WERI-Rb-1 (cell line): ENCODE measurements at regions not wholly inside any gene's neighbourhood (a gene's known extent, or its start where the extent isn't known, plus 50 kb on each side); places are given as distances from the start of the nearest gene placed in this dataset.

Source experiments
- DNase-seq: peaks from one replicate; pipeline ENCODE4 v3.0.0-alpha.2; 2020
- H3K27ac ChIP-seq: fragments of 250-450 bp; sonication (Bioruptor Pico); 2 replicates; pipeline ENCODE4 v1.5.1; 2020; ENCODE audit warnings: mild to moderate bottlenecking, moderate library complexity
- H3K27me3 ChIP-seq: fragments of 250-450 bp; sonication (Bioruptor Pico); 2 replicates; pipeline ENCODE4 v1.5.1; 2021; ENCODE audit warnings: mild to moderate bottlenecking, low read depth, moderate library complexity; ENCODE audit not compliant: insufficient read depth, severe bottlenecking
- H3K36me3 ChIP-seq: fragments of 250-450 bp; sonication (Bioruptor Pico); 2 replicates; pipeline ENCODE4 v1.5.1; 2020; ENCODE audit warnings: mild to moderate bottlenecking, moderate library complexity
- H3K4me3 ChIP-seq: 2 replicates; pipeline ENCODE4 v1.5.1; 2011; ENCODE audit warnings: low read depth, mild to moderate bottlenecking, control low read depth, low read length
- H3K9me3 ChIP-seq: fragments of 250-450 bp; sonication (Bioruptor Pico); 2 replicates; pipeline ENCODE4 v1.5.1; 2021; ENCODE audit warnings: mild to moderate bottlenecking, moderate library complexity; ENCODE audit not compliant: severe bottlenecking
- CTCF ChIP-seq: IDR thresholded peaks from 2 replicates; pipeline ENCODE4 v1.5.1; 2011; ENCODE audit warnings: low read depth, mild to moderate bottlenecking, control low read depth, inconsistent platforms, low read length

DNA sequence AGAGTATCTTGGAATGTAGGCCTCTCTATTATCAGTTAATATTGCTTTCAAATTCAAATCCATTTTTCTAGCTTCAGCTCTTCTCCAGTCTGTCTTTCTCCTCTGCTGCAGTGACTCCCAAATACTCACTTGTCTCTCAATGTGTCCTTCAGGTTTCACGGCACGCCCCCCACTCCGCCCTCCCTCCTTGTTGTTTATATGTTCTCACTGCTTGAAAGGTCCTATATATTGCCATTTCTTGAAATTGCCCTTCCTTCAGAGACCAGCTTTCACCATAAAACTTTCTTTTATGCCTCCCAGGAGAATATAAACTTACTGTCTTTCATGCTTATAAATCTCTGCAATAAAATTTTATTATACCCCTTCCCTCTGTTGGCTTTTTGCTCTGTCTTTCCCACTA, 668.2 kb downstream of the CCSER2 start:
- DNase-seq, result no peak
- H3K27ac ChIP-seq, result no peak overlapping the region
- TF ChIP-seq CTCF, result no peak

GRCh38 chr10:84997870-84998269, 669.5 kb downstream of the CCSER2 start:
- no peak for DNase-seq
- Histone ChIP-seq H3K36me3 (no peaks in the 10 kb centered on the region), H3K27me3 (no peaks in the 10 kb centered on the region), H3K4me3 (no peak overlapping the region), H3K9me3 (no peaks in the 10 kb centered on the region), H3K27ac (no peak overlapping the region)
- TF ChIP-seq CTCF, result no peak

More for the DNA sequence above, 668.2 kb downstream of the CCSER2 start:
- Histone ChIP-seq H3K36me3 (no peaks in the 10 kb centered on the region), H3K9me3 (no peaks in the 10 kb centered on the region), H3K4me3 (no peak overlapping the region), H3K27me3 (no peaks in the 10 kb centered on the region)

DNA sequence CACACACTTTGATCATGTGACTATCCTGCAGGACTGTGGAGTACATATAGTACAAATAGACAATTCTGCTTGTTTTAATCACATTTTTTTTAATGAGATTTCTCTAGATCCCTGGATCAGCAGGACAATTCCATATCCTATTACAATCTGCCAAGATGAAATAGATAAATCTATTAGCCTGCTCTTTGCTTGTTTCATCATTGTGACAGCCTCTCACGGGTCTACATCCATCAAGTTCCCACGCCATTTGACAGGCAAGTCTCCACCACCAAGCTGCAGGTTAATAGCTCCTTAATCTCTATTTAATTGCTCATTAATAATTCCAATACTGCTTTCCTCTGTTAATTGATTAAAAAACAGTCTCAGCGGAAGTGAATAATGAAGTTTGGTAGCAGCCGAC, 671.5 kb downstream of the CCSER2 start:
- Histone ChIP-seq H3K27me3 (no peaks in the 10 kb centered on the region), H3K9me3 (no peaks in the 10 kb centered on the region), H3K27ac (no peak overlapping the region), H3K36me3 (no peaks in the 10 kb centered on the region), H3K4me3 (no peak overlapping the region)
- peak; percentile 15 for DNase-seq
- no peak for TF ChIP-seq CTCF

- Histone ChIP-seq H3K27ac (no peak overlapping the region), H3K36me3 (no peaks in the 10 kb centered on the region), H3K4me3 (no peak overlapping the region), H3K27me3 (no peaks in the 10 kb centered on the region), H3K9me3 (no peaks in the 10 kb centered on the region)
- DNase-seq, result no peak
- TF ChIP-seq CTCF, result no peak
These were observed 674.7 kb downstream of the CCSER2 start for GRCh38 chr10:85003083-85003482.

- no peak for TF ChIP-seq CTCF
- DNase-seq, result peak; percentile 9
- H3K9me3 ChIP-seq, result no peaks in the 10 kb centered on the region
- no peaks in the 10 kb centered on the region for H3K27me3 ChIP-seq
- no peak overlapping the region for H3K27ac ChIP-seq
- no peak overlapping the region for H3K4me3 ChIP-seq
- no peaks in the 10 kb centered on the region for H3K36me3 ChIP-seq
These were observed 680.2 kb downstream of the CCSER2 start for GRCh38 chr10:85008488-85009184.

GRCh38 chr10:85012305-85012704, 683.9 kb downstream of the CCSER2 start:
- no peak for TF ChIP-seq CTCF
- no peaks in the 10 kb centered on the region for H3K36me3 ChIP-seq
- no peak overlapping the region; the same call in 1 of the 2 replicates for H3K4me3 ChIP-seq
- peak overlapping the region; percentile 67 for H3K27ac ChIP-seq
- no peaks in the 10 kb centered on the region for H3K9me3 ChIP-seq
- peak; percentile 39 for DNase-seq
- no peaks in the 10 kb centered on the region for H3K27me3 ChIP-seq
